ENCODE measurements at regions not wholly inside any gene's neighbourhood (a gene's known extent, or its start where the extent isn't known, plus 50 kb on each side); places are given as distances from the start of the nearest gene placed in this dataset.
"Not testable (repeated sequence)": the region's sequence is repeated elsewhere in the genome, so short reads cannot be mapped to it uniquely, and the experiment has no call there.

DNA sequence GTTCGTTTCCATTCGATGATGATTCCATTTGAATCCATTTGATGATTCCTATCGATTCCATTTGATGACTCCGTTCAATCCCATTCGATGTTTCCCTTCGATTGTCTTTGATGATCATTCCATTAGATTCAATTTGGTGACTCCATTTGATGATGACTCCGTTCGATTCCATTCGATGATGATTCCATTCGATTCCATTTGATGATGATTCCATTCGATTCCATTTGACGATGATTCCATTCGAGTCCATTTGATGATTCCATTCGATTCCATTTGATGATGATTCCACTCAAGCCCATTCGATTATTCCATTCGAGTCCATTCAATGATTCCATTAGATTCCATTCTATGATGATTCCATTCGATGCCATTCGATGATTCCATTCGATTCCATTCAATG is 2730.6 kb downstream of the RPIA start:
- not testable (repeated sequence) for DNase-seq (ENCODE audit: low read depth in 2 of 2)

DNA sequence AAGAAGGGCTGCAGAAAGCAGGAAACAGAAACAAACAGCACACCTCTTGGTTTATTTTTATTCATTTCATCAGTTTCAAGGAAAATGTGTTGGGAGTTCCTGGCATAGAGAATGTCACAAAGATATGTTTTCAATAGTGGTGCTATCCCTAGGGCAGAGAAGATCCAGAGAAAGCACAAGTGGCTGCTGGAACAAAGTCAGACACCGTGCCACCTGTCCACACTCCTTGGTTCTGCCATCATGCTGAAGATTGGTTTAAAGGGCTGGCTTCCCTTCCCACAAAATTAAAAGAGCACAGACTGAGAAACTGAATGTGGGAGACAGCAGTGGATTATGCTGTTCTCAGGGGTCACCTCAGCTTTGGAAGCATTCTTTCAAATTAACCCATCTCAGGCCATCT is 2735.7 kb downstream of the RPIA start:
- not testable (repeated sequence) for DNase-seq (ENCODE audit: low read depth in 2 of 2)

DNA sequence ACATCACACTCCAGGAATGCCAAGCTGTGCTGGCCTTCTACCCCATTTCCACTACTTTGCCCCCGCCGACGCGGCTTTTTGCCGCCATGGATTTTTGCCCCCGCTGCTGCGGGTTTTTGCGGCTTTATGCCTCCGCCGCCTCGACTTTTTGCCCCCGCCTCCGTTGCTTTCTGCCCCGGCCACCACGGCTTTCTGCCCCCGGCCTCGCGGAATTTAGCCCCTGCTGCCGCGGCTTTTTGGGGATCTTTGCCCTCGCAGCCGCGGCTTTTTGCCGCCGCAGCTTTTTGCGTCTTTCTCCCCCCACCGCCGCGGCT is 2750.4 kb downstream of the RPIA start:
- not testable (repeated sequence) for DNase-seq (ENCODE audit: low read depth in 2 of 2)

DNA sequence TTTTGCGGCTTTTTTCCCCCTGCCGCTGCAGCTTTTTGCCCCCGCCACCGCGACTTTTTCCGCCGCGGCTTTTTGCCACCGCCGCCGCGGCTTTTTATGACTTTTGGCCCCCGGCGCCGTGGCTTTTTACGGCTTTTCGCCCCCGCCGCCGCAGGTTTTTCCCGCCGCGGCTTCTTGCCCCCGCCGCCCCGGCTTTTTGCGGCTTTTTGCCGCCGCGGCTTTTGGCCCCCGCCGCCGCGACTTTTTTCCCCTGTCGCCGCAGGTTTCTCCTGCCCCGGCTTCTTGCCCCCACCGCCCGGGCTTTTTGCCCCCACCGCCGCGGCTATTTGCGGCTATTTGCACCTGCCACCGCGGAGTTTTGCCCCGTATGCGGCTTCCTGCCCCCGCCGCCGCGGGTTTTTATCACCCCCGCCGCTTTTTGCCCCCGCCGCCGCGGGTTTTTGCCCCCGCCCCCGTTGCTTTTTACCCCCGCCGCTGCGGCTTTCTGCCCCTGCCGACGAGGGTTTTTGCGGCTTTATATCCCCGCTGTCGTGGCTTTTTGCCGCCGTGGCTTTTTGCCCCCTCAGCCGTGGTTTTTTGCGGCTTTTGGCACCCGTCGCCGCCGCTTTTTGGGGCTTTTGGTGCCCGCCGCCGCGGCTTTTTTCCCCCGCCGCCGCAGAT is 2750.9 kb downstream of the RPIA start:
- DNase-seq (ENCODE audit: low read depth in 2 of 2) = no peak

DNA sequence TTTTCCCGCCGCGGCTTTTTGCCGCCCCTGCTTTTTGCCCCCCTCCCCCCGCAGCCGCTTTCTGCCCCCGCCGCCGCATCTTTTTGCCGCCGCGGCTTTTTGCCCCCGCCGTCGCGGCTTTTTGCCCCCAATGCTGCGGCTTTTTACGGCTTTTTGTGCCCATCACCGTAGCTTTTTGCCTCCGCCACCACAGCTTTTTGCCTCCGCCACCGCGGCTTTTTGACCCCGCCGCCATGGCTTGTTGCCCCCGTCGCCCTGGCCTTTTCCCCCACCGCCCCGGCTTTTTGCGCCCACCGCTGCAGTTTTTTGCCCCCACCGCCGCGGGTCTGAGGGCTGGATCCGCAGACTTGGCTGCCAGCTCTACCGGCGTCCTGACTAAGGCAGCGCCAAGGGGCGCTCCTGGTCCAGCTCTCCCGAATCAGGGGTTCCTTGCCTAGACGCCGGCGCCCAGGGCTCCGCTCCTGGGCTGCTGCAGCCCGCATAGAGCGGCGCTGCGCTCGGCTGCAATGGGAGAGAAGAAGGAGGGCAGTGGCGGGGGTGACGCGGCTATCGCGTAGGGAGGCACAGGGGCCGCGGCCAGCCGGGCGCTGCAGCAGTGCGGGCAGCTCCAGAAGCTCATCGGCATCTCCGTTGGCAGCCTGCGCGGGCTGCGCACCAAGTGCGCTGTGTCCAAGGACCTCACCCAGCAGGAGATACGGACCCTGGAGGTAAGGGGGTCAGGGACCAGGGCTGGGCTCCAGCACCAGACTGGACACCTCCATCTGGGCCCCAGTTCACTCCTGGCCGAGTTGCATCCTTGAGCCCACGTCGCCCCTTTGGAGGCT is 2751.6 kb downstream of the RPIA start:
- not testable (repeated sequence) for DNase-seq (ENCODE audit: low read depth in 2 of 2)

DNA sequence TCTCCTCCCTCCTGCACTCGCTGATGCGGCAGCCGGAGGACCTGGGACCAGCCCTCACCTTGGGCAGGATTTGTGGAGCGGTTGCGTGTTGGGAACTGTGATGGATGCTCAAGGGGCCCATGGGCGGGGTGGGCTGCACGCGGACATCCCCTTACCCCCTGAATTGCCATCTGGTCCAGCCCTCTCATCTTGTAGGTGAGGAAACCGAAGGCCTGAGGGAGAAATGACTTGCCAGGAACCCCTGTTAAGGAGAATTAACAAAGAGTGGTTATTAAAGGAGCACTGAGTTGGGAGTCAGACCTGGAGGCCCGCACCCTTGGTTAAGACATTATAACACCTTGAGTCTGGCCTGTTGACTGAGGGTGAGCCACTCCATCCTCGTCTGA is 2752.2 kb downstream of the RPIA start:
- DNase-seq (ENCODE audit: low read depth in 2 of 2) = not testable (repeated sequence)

DNA sequence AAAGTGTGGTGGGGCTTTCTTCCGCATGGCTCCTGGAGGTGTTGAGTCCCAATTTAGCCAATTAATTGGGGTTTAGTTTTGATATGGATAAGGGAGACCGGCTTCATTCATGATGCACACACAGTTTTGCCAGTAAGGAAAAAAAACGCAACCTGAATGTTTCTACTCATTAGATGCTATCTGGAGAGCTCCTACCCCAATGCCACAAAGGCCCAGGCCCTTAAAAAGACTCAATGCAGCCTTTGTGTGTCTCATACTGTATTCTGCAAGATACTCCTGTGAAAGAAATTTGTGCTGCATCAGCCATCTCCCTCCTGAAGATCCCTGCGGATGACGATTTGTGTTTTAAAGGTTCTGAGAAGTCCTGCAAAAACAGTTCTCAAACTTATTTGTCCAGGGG is 2754.2 kb downstream of the RPIA start:
- DNase-seq (ENCODE audit: low read depth in 2 of 2) = not testable (repeated sequence)

DNA sequence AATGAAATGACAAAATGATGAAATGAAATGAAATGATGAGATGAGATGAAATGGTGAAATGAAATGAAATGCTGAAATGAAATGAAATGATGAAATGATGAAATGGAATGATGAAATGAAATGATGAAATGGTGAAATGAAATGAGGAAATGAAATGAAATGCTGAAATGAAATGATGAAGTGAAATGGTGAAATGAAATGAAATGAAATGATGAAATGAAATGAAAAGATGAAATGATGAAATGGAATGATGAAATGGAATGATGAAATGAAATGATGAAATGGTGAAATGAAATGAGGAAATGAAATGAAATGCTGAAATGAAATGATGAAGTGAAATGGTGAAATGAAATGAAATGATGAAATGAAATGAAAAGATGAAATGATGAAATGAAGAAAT is 2755.0 kb downstream of the RPIA start:
- not testable (repeated sequence) for DNase-seq (ENCODE audit: low read depth in 2 of 2)

DNA sequence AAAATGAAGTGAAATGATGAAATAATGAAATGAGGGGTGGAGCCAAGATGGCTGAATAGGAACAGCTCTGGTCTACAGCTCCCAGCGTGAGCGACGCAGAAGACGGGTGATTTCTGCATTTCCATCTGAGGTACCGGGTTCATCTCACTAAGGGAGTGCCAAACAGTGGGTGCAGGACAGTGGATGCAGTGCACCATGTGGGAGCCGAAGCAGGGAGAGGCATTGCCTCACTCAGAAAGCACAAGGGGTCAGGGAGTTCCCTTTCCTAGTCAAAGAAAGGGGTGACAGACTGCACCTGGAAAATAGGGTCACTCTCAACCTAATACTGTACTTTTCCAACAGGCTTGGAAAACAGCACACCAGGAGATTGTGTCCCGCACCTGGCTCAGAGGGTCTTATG is 2755.4 kb downstream of the RPIA start:
- DNase-seq (ENCODE audit: low read depth in 2 of 2) = not testable (repeated sequence)

DNA sequence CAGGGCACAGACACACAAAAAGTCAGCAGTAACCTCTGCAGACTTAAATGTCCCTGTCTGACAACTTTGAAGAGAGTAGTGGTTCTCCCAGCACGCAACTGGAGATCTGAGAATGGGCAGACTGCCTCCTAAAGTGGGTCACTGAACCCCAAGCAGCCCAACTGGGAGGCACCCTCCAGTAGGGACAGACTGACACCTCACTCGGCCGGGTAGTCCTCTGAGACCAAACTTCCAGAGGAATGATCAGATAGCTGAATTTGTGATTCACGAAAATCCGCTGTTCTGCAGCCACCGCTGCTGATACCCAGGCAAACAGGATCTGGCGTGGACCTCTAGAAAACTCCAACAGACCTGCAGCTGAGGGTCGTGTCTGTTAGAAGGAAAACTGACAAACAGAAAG is 2756.0 kb downstream of the RPIA start:
- not testable (repeated sequence) for DNase-seq (ENCODE audit: low read depth in 2 of 2)

DNA sequence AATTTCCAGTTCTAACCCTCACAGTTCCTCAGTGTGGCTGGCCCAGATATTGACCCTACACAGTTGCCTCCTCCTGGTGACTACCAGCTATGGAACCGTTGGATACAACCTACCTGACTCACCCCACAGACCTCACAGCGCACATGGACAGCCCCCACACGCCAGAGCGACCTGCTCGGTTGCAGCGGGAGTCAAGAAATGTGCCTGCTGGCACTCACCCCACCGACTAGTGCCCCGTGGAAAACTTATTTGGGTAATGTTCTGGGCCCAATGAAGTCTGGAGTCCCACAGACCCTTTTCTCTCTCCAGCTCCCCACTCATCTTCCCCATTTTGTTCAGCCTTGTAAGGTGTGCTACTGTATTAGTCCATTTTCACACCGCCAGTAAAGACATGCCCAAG is 2770.8 kb downstream of the RPIA start:
- DNase-seq (ENCODE audit: low read depth in 2 of 2) = not testable (repeated sequence)

DNA sequence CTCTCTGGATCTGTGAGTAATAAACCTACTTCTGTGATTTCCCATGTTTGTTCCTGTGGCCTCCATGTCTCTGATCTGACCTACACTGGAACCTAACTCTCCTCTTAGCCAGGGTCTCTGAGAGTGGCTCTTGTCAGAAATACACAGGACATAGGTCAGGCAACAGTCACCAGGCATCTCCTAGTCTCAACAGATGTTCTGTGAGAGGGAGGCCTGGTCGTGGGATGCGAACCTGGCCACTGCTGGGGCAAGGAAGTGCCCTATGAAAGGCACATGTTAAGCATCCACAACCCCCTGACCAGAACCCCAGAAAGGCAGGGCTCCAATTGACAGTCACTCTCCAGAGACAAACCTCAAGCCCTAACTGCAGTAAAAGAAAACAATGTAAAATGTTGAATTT is 2771.5 kb downstream of the RPIA start:
- not testable (repeated sequence) for DNase-seq (ENCODE audit: low read depth in 2 of 2)

DNA sequence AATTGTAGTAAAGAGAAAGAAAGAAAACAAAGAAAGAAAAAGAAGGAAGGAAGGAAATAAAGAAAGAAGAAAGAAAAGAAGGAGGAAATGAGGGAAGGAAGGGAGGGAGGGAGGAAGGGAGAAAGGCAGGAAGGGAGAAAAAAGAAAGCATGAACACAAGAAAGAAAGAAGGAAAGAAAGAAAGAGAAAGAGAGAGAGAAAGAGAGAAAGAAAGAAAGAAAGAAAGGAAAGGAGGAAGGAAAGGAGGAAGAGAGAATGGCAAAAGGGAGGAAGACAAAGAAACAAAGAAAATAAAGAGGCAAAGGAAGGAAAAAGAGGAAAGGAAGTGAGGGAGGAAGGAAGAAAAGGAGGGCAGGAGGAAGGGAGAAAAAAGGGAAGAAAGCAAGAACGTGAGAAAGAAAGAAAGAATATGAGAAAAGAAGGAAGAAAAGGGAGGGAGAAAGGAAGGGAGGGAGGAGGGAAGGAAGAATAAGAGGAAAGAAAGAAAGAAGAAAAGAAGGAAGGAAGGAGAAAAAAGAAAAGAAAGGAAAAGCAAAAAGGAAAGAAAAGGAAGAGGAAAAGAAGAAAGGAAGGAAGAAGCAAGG is 2775.4 kb downstream of the RPIA start:
- DNase-seq (ENCODE audit: low read depth in 2 of 2) = not testable (repeated sequence)

DNA sequence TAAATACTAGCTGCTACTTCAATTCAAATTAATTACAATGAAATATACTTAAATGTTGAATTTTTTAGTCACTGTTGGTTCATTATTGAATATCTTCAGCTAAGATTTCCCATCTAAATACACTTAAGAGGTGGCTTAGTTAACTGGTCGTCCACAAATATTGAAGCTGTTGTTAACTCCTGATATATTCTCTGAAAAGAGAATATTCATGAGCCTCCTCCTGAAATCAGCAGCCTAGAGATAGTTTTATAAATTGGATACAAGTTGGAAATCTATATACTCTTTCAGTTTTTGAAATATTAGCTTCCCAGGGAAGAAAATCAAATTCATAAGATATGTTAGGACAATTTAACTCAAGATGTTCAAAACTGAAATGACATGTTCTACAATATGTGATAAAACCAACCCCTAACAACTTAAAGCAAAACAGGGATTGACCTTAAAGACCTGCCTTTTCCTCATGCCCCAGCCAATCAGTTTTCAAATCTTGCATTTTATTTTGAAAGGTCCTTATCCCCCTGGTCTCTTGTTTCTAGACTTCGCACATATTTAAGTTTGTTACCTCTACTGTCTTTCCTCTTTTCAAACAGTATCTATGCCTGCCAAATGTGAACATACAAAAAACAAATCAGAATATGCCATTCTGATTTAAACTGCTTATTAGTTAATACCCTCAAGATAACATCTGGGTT is 2784.9 kb downstream of the RPIA start:
- not testable (repeated sequence) for DNase-seq (ENCODE audit: low read depth in 2 of 2)

DNA sequence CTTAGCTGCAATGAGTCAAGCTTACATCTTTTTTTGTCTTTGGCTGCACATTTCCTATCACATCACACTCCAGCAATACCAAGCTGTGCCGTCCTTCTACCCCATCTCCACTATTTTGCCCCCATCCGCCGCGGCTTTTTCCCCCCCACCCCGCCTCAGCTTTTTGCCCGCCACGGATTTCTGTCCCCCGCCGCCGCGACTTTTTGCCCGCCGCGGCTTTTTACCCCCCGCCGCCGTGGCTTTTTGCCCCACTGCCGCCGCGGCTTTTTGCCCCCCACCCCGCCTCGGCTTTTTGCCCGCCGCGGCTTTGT is 2785.4 kb downstream of the RPIA start:
- not testable (repeated sequence) for DNase-seq (ENCODE audit: low read depth in 2 of 2)

DNA sequence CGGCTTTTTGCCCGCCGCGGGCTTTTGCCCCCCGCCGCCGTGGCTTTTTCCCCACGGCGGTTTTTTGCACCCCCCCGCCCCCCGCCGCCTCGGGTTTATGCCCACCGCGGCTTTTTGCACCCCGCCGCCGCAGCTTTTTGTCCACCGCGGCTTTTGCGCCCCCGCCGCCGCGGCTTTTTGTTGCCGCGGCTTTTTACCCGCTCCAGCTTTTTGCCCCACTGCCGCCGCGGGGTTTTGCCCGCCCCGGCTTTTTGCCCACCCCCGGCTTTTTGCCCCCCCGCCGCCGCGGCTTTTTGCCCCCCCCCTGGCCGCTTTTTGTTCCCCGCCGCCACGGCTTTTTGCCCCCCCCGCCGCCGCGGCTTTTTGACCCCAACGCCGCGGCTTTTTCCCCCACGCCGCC is 2785.8 kb downstream of the RPIA start:
- DNase-seq (ENCODE audit: low read depth in 2 of 2) = not testable (repeated sequence)

DNA sequence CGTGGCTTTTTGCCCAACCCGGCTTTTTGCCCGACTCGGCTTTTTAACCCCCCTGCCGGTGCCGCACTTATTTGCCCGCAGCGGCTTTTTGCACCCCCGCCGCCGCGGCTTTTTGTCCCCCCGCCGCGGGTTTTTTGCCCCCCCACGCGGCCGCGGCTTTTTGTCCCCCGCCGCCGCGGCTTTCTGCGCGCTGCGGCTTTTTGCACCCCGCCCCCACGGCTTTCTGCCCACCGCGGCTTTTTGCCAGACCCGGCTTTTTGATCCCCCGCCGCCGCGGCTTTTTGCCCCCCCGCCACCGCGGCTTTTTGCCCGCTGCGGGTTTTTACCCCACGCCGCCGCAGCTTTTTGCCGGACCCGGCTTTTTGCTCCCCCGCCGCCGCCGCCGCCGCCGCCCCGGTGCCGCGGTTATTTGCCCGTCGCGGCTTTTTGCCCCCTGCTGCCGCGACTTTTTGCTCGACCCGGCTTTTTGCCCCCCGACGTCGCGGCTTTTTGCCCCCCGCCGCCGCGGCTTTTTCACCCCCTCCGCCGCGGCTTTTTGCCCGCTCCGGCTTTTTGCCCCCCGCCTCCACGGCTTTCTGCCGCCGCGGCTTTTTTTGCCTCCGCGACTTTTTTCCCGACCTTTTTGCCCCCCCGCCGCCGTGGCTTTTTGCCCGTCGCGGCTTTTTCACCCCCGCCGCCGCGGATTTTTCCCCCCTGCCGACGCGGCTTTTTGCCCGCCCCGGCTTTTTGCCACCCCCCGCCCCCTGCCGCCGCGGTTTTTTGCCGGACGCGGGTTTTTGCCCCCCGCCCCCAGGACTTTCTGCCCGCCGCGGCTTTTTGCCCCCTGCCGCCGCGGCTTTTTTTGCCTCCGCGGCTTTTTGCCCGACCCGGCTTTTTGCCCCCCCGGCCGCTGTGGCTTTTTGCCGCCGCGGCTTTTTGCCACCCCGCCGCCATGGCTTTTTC is 2786.5 kb downstream of the RPIA start:
- peak in 1 of 2 donors; percentile 13 for DNase-seq (ENCODE audit: low read depth in 2 of 2)

DNA sequence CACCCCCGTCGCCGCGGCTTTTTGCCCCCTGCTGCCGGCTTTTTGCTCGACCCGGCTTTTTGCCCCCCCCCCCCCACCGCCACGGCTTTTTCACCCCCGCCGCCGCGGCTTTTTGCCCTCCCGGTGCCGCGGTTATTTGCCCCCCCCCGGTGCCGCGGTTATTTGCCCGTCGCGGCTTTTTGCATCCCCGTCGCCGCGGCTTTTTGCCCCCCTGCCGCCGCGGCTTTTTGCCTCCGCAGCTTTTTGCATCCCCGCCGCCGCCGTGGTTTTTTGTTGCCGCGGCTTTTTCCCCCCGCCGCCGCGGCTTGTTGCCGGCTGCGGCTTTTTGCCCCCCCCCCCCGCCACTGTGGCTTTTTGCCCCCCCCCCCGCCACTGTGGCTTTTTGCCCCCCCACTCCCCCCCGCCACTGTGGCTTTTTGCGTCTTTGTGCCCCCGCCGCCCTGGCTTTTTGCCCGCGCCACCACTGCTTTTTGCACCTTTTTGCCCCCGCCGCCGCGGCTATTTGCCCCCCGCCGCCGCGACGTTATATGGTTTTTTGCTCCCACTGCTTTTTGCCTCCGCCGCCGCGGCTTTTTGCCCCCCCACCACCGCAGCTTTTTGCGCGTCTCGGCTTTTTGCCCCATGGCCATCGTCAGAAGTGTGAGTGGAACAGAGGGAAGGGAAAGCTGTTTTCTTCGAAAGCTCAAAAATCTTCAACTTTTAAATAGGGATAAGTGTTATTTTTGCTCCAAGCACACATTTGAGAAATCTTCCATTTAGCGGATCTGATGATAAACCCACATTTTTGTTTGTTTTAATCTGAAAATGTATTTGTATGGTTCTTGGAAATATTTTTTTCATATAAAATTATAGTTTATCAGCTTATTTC is 2787.6 kb downstream of the RPIA start:
- not testable (repeated sequence) for DNase-seq (ENCODE audit: low read depth in 2 of 2)

DNA sequence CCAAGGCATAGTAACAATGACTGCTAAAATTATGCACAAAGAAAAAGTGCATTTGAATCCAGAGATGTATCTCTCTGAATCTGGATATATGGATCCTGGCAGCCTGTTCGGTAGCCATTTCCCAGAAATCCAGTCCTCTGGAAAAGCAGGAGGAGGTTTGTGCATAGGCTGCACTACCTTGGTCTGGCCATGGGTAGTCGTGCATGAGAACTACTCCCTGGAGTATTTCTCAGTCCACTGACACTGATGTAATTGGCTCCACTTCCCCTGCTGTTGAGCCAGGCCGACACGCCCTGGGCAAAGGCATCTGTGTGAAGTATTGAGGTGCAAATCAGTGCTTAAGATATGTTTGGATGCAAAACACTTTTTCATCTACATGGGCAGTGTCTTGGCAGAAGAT is 2793.8 kb downstream of the RPIA start:
- not testable (repeated sequence) for DNase-seq (ENCODE audit: low read depth in 2 of 2)
